ENCODE measurements at regions not wholly inside any gene's neighbourhood (a gene's known extent, or its start where the extent isn't known, plus 50 kb on each side); places are given as distances from the start of the nearest gene placed in this dataset.

GRCh38 chr5:85484982-85485574 is 1100.4 kb upstream of the EDIL3 start:
- no peak for TF ChIP-seq MAX (IDR thresholded peaks at IDR 0.05; ENCODE audit: low read depth, low read length)
- no peak for TF ChIP-seq CTCF (IDR thresholded peaks at IDR 0.05; ENCODE audit: low read depth, low read length)
- no peak for TF ChIP-seq POLR2A (IDR thresholded peaks at IDR 0.05; ENCODE audit: extremely low read depth, insufficient read length)
- no peak for TF ChIP-seq MYC (IDR thresholded peaks at IDR 0.05; ENCODE audit: low read depth, low read length)

Measured in NB4 (cell line).